Left renal pelvis (tissue), 4 donors: ENCODE measurements at regions not wholly inside any gene's neighbourhood (a gene's known extent, or its start where the extent isn't known, plus 50 kb on each side); places are given as distances from the start of the nearest gene placed in this dataset.

Experiments used
- DNase-seq, 4 donors: peaks; one replicate each; pipeline ENCODE4 v3.0.0-alpha.2; 2013; ENCODE audit warnings: low read depth in 4 of 4, low spot score in 3 of 4

GRCh38 chr5:68352166-68352565, 136.6 kb downstream of the PIK3R1 start:
- no peak for DNase-seq

- no peak for DNase-seq
Measured at GRCh38 chr5:68353605-68354004, 138.0 kb downstream of the PIK3R1 start.

- no peak for DNase-seq
Measured at GRCh38 chr5:68354315-68354714, 138.8 kb downstream of the PIK3R1 start.

- no peak for DNase-seq
Measured at GRCh38 chr5:68356216-68356615, 140.7 kb downstream of the PIK3R1 start.

GRCh38 chr5:68356623-68357022, 141.1 kb downstream of the PIK3R1 start:
- DNase-seq = no peak

GRCh38 chr5:68359699-68360098, 144.1 kb downstream of the PIK3R1 start:
- DNase-seq = no peak

- DNase-seq = no peak
Measured at GRCh38 chr5:68362331-68362730, 146.8 kb downstream of the PIK3R1 start.

- DNase-seq = no peak
Measured at GRCh38 chr5:68365889-68366288, 150.3 kb downstream of the PIK3R1 start.

- DNase-seq = no peak
Measured at GRCh38 chr5:68367287-68367686, 151.7 kb downstream of the PIK3R1 start.

- no peak for DNase-seq
Measured at GRCh38 chr5:68367717-68368116, 152.2 kb downstream of the PIK3R1 start.

GRCh38 chr5:68368311-68369022, 152.9 kb downstream of the PIK3R1 start:
- DNase-seq = no peak

- DNase-seq = no peak
Measured at GRCh38 chr5:68369023-68369359, 153.4 kb downstream of the PIK3R1 start.

GRCh38 chr5:68369457-68370125, 154.0 kb downstream of the PIK3R1 start:
- no peak for DNase-seq

- DNase-seq = no peak
Measured at GRCh38 chr5:68370196-68370595, 154.6 kb downstream of the PIK3R1 start.

GRCh38 chr5:68371607-68372006, 156.1 kb downstream of the PIK3R1 start:
- no peak for DNase-seq

GRCh38 chr5:68372161-68372560, 156.6 kb downstream of the PIK3R1 start:
- no peak for DNase-seq

GRCh38 chr5:68373050-68373449, 157.5 kb downstream of the PIK3R1 start:
- no peak for DNase-seq

GRCh38 chr5:68374796-68375518, 159.4 kb downstream of the PIK3R1 start:
- DNase-seq = no peak

GRCh38 chr5:68375540-68375939, 160.0 kb downstream of the PIK3R1 start:
- DNase-seq = no peak

- no peak for DNase-seq
Measured at GRCh38 chr5:68376935-68377334, 161.4 kb downstream of the PIK3R1 start.

- DNase-seq = no peak
Measured at GRCh38 chr5:68377733-68378132, 162.2 kb downstream of the PIK3R1 start.
